Mesendoderm (in vitro differentiated cells): ENCODE measurements at regions not wholly inside any gene's neighbourhood (a gene's known extent, or its start where the extent isn't known, plus 50 kb on each side); places are given as distances from the start of the nearest gene placed in this dataset.

Experiments used
- DNase-seq: peaks from one replicate; pipeline ENCODE4 v3.0.0; 2013
- H2AK5ac ChIP-seq: 2 replicates; pipeline ENCODE4 v1.6.1; 2013; ENCODE audit warnings: low read length, inconsistent platforms
- H2BK120ac ChIP-seq: 2 replicates; pipeline ENCODE4 v1.6.1; 2013; ENCODE audit warnings: low read depth, mild to moderate bottlenecking, low read length, moderate library complexity, mixed read lengths
- H2BK15ac ChIP-seq: replicated peaks from 2 replicates; pipeline ENCODE4 v1.6.1; 2013; ENCODE audit warnings: low read depth, mild to moderate bottlenecking, moderate library complexity
- H2BK5ac ChIP-seq: 2 replicates; pipeline ENCODE4 v1.6.1; 2013; ENCODE audit warnings: low read length, inconsistent platforms
- H3K18ac ChIP-seq: 2 replicates; pipeline ENCODE4 v1.6.1; 2013; ENCODE audit warnings: mild to moderate bottlenecking, low read length, mixed read lengths
- H3K23ac ChIP-seq: one replicate; pipeline ENCODE4 v1.6.1; 2013; ENCODE audit warnings: low read length
- H3K27ac ChIP-seq: 2 replicates; pipeline ENCODE4 v1.5.1; 2013; ENCODE audit warnings: low read depth, mild to moderate bottlenecking, inconsistent platforms, low read length, moderate library complexity
- H3K27me3 ChIP-seq: 2 replicates; pipeline ENCODE4 v1.6.1; 2013; ENCODE audit warnings: low read length, control low read depth, mild to moderate bottlenecking, inconsistent platforms; ENCODE audit not compliant: insufficient read depth, poor library complexity
- H3K36me3 ChIP-seq: 2 replicates; pipeline ENCODE4 v1.6.1; 2013; ENCODE audit warnings: low read length, inconsistent platforms; ENCODE audit not compliant: control insufficient read depth, insufficient read depth
- H3K4ac ChIP-seq: one replicate; pipeline ENCODE4 v1.6.1; 2013; ENCODE audit warnings: low read depth, mild to moderate bottlenecking, low read length, moderate library complexity
- H3K4me1 ChIP-seq: 2 replicates; pipeline ENCODE4 v1.6.1; 2013; ENCODE audit warnings: low read depth, low read length, inconsistent platforms; ENCODE audit not compliant: control insufficient read depth
- H3K4me2 ChIP-seq: 2 replicates; pipeline ENCODE4 v1.6.1; 2013; ENCODE audit warnings: low read length
- H3K4me3 ChIP-seq: 2 replicates; pipeline ENCODE4 v1.5.1; 2013; ENCODE audit warnings: mild to moderate bottlenecking, low read length
- H3K56ac ChIP-seq: one replicate; pipeline ENCODE4 v1.6.1; 2013; ENCODE audit warnings: low read length
- H3K79me1 ChIP-seq: 2 replicates; pipeline ENCODE4 v1.6.1; 2013; ENCODE audit warnings: low read length, inconsistent platforms
- H3K79me2 ChIP-seq: 2 replicates; pipeline ENCODE4 v1.6.1; 2013; ENCODE audit warnings: mild to moderate bottlenecking, low read length; ENCODE audit not compliant: control insufficient read depth, insufficient read depth
- H3K9ac ChIP-seq: 2 replicates; pipeline ENCODE4 v1.6.1; 2013; ENCODE audit warnings: low read length, inconsistent platforms
- H4K5ac ChIP-seq: one replicate; pipeline ENCODE4 v1.6.1; 2013; ENCODE audit warnings: low read length
- H4K8ac ChIP-seq: one replicate; pipeline ENCODE4 v1.6.1; 2013; ENCODE audit warnings: low read depth, mild to moderate bottlenecking, control low read depth, low read length, moderate library complexity
- WGBS: extraction: QIAGEN DNeasy Blood & Tissue Kit; methylation state at CpG from one replicate; pipeline ENCODE4 v1.1.7; 2013; ENCODE audit warnings: low lambda C conversion rate, missing lambda C conversion rate; ENCODE audit not compliant: insufficient coverage; ENCODE audit errors: extremely low coverage; 5-methylcytosine and 5-hydroxymethylcytosine counted together

DNA sequence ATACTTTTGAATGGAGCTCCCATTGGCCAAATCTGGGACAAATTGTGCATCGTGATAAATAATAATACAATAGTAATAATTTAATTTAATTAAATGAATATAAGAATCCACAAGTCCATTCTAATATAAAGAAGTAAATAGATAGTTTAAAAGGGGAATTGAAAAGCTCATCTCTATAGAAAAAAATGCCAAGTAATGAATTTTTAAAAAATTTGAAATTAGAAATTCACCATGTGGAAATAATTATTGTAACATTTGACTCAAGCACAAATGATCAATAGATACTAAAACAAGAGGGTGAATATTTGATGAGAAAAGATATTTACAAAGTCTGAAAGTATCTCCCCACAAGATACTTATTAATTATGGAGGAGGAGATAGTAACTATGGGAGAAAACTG is 467.4 kb downstream of the CETN3 start:
- H3K27ac ChIP-seq = no peak overlapping the region
- no peak overlapping the region for H3K56ac ChIP-seq
- DNase-seq = no peak
- no peaks in the 10 kb centered on the region for H3K4me1 ChIP-seq
- no peak overlapping the region for H4K8ac ChIP-seq
- H2BK120ac ChIP-seq = no peak overlapping the region
- H3K79me1 ChIP-seq = no peaks in the 10 kb centered on the region
- no peak overlapping the region for H2AK5ac ChIP-seq
- no peak overlapping the region for H4K5ac ChIP-seq
- no peaks in the 10 kb centered on the region for H3K36me3 ChIP-seq
- H3K18ac ChIP-seq = no peak overlapping the region
- no peak overlapping the region for H3K23ac ChIP-seq
- H3K79me2 ChIP-seq = no peaks in the 10 kb centered on the region
- no peak overlapping the region for H3K4ac ChIP-seq
- no peaks in the 10 kb centered on the region for H3K27me3 ChIP-seq
- no CpG with 5 or more reads among the region's 1 CpG for WGBS
- no peak overlapping the region for H3K4me2 ChIP-seq
- no peak overlapping the region for H2BK15ac ChIP-seq
- H3K4me3 ChIP-seq = no peak overlapping the region
- H2BK5ac ChIP-seq = no peak overlapping the region
- H3K9ac ChIP-seq = no peak overlapping the region

DNA sequence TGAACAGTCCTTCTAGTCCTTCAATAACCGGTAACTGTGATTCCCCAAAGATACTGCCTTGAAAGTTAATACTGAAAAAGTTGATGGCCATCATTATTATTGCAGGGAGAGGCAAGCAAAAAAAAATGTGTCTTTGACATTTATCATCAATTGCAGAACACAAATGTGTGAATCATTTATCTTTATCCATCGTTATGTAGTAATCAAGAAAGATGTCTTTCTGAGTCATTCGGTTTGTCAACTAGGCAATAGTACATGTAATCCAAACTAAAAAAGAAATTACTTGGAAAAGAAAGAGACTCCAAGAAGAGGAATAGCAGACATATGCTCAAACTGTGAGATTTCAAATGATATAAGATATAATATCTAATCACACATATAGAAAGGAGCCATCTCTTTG is 473.0 kb downstream of the CETN3 start:
- H2AK5ac ChIP-seq = no peak overlapping the region
- no peak overlapping the region for H3K27ac ChIP-seq
- no peak overlapping the region for H2BK15ac ChIP-seq
- no peak overlapping the region for H2BK120ac ChIP-seq
- H3K79me1 ChIP-seq = no peaks in the 10 kb centered on the region
- no peak overlapping the region for H3K56ac ChIP-seq
- H3K79me2 ChIP-seq = no peaks in the 10 kb centered on the region
- H2BK5ac ChIP-seq = no peak overlapping the region
- no CpG with 5 or more reads among the region's 3 CpGs for WGBS
- no peak overlapping the region for H3K4me3 ChIP-seq
- H3K9ac ChIP-seq = no peak overlapping the region
- DNase-seq = no peak
- no peaks in the 10 kb centered on the region for H3K27me3 ChIP-seq
- H4K5ac ChIP-seq = no peak overlapping the region
- no peak overlapping the region for H3K23ac ChIP-seq
- H3K36me3 ChIP-seq = no peaks in the 10 kb centered on the region
- H3K4me1 ChIP-seq = peaks cover 4% of the 10 kb centered on the region
- no peak overlapping the region for H4K8ac ChIP-seq
- H3K4me2 ChIP-seq = no peak overlapping the region
- H3K4ac ChIP-seq = no peak overlapping the region
- no peak overlapping the region for H3K18ac ChIP-seq

DNA sequence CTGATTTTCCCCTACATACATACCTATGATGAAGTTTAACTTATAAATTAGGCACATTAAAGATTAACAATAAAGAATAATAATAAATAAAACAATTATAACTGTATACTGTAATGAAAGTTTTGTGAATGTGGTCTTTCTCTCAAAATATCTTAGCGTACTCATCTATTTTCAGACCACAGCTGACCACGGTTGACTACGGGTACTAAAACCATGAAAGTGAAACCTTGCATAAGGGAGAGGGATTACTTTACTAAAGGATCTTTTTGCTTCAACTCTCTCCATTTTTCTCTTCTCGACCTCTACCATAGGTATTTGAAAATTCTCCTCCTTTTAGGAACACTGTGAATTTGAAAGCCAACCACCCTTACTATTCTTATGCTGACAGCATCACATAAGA is 475.5 kb downstream of the CETN3 start:
- Histone ChIP-seq H3K27me3 (no peaks in the 10 kb centered on the region), H3K79me2 (no peaks in the 10 kb centered on the region), H3K4me2 (no peak overlapping the region), H3K56ac (no peak overlapping the region), H3K18ac (no peak overlapping the region), H3K79me1 (no peaks in the 10 kb centered on the region), H4K8ac (no peak overlapping the region), H3K4me3 (no peak overlapping the region), H2BK5ac (no peak overlapping the region), H3K4ac (no peak overlapping the region), H3K23ac (no peak overlapping the region), H3K36me3 (no peaks in the 10 kb centered on the region), H3K27ac (no peak overlapping the region), H2BK120ac (no peak overlapping the region), H3K4me1 (peaks cover 4% of the 10 kb centered on the region), H4K5ac (no peak overlapping the region), H2AK5ac (no peak overlapping the region), H2BK15ac (no peak overlapping the region), H3K9ac (no peak overlapping the region)
- no CpG with 5 or more reads among the region's 4 CpGs for WGBS
- no peak for DNase-seq

- no CpG with 5 or more reads among the region's 2 CpGs for WGBS
- H3K36me3 ChIP-seq = no peaks in the 10 kb centered on the region
- H4K5ac ChIP-seq = no peak overlapping the region
- H3K4me2 ChIP-seq = no peak overlapping the region
- H2BK15ac ChIP-seq = peak overlapping the region; percentile 74
- no peak overlapping the region for H3K27ac ChIP-seq
- DNase-seq = peak; percentile 43
- no peaks in the 10 kb centered on the region for H3K79me1 ChIP-seq
- H3K4me3 ChIP-seq = no peak overlapping the region
- H3K4ac ChIP-seq = no peak overlapping the region
- H4K8ac ChIP-seq = no peak overlapping the region
- H3K23ac ChIP-seq = no peak overlapping the region
- H3K79me2 ChIP-seq = no peaks in the 10 kb centered on the region
- no peaks in the 10 kb centered on the region for H3K27me3 ChIP-seq
- no peak overlapping the region for H2BK5ac ChIP-seq
- H3K18ac ChIP-seq = peak overlapping the region; percentile 75
- peak overlapping the region; percentile 61 for H2BK120ac ChIP-seq
- no peak overlapping the region for H3K56ac ChIP-seq
- no peak overlapping the region for H3K9ac ChIP-seq
- peaks cover 4% of the 10 kb centered on the region for H3K4me1 ChIP-seq
- H2AK5ac ChIP-seq = no peak overlapping the region
Measured at GRCh38 chr5:89932771-89933181, 476.8 kb downstream of the CETN3 start.

DNA sequence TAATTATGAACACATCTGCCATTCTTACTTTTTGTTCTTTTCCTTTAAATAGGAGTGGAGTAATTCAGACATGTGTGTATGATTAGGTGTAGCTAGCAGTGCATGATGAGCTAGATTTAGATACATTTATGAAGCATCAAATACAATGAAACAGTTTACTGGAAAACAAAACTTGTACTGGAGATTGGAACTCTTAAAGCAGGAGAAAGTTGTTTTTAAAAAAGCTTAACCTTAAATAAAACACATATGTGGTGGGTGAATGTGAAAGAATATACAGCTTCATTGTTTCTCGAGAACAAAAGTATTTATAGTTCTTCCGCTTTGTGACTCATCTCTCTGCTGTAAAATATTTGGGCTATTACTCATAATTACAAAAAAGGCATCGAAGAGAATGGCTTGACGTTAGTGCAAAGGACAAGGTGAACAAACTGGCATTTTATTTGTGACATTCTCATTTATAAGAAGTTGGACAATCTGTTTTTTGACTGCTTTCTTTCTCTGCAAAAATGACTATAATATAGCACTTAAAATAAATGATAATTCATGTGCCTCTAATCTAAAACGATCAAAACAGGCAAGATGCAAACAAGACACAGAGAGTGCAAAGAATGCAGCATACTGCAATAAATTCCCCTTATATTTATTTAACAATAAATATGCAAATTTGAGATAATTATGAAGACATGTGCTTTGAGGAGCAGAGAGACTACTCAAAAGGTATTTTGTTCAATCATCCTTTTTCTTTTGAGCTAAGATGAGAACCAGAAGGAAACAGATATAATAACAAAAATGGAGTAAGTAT is 478.8 kb downstream of the CETN3 start:
- H3K56ac ChIP-seq = no peak overlapping the region
- H3K4me1 ChIP-seq = peaks cover 4% of the 10 kb centered on the region
- no peak overlapping the region for H3K4me2 ChIP-seq
- H4K5ac ChIP-seq = no peak overlapping the region
- H3K79me1 ChIP-seq = no peaks in the 10 kb centered on the region
- DNase-seq = peak; percentile 37
- H3K36me3 ChIP-seq = no peaks in the 10 kb centered on the region
- H2AK5ac ChIP-seq = no peak overlapping the region
- H3K4me3 ChIP-seq = no peak overlapping the region
- no peak overlapping the region for H3K27ac ChIP-seq
- no peaks in the 10 kb centered on the region for H3K27me3 ChIP-seq
- H3K79me2 ChIP-seq = no peaks in the 10 kb centered on the region
- H2BK120ac ChIP-seq = no peak overlapping the region
- H3K18ac ChIP-seq = no peak overlapping the region
- no peak overlapping the region for H3K23ac ChIP-seq
- H2BK5ac ChIP-seq = no peak overlapping the region
- WGBS = no CpG with 5 or more reads among the region's 5 CpGs
- H3K9ac ChIP-seq = no peak overlapping the region
- no peak overlapping the region for H3K4ac ChIP-seq
- no peak overlapping the region for H2BK15ac ChIP-seq
- no peak overlapping the region for H4K8ac ChIP-seq

DNA sequence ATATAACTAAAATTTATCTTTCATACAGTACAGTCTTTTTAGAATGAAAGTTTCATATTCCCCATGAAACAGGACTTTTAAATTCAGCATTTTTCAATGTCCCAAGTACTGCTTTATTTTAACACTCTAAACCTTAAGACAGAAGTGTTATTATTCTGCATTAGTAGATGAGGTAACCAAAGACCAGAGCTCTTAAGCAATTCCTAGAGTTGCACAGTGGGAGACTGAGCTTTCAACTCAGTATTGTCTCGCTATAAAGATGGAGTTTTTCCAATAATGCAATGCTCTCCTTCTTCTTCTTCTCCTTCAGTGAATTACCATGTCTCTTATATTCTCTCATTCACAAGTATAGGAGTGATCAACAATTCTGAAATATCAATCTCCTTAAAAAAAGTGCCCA is 479.7 kb downstream of the CETN3 start:
- no peak overlapping the region for H3K56ac ChIP-seq
- no peak overlapping the region for H4K8ac ChIP-seq
- no peak overlapping the region for H3K18ac ChIP-seq
- no peaks in the 10 kb centered on the region for H3K27me3 ChIP-seq
- no peak overlapping the region for H2BK15ac ChIP-seq
- peak; percentile 24 for DNase-seq
- no peak overlapping the region for H3K9ac ChIP-seq
- no peak overlapping the region for H4K5ac ChIP-seq
- H3K4me2 ChIP-seq = no peak overlapping the region
- no CpG with 5 or more reads among the region's 1 CpG for WGBS
- no peaks in the 10 kb centered on the region for H3K79me1 ChIP-seq
- H2BK120ac ChIP-seq = no peak overlapping the region
- no peak overlapping the region for H3K27ac ChIP-seq
- no peak overlapping the region for H2AK5ac ChIP-seq
- no peaks in the 10 kb centered on the region for H3K36me3 ChIP-seq
- H2BK5ac ChIP-seq = no peak overlapping the region
- H3K23ac ChIP-seq = no peak overlapping the region
- H3K4me3 ChIP-seq = no peak overlapping the region
- H3K4me1 ChIP-seq = peaks cover 4% of the 10 kb centered on the region
- H3K79me2 ChIP-seq = no peaks in the 10 kb centered on the region
- H3K4ac ChIP-seq = no peak overlapping the region
